Nucleus accumbens (tissue), 56 donors: ENCODE measurements at regions not wholly inside any gene's neighbourhood (a gene's known extent, or its start where the extent isn't known, plus 50 kb on each side); places are given as distances from the start of the nearest gene placed in this dataset.
"Not testable (repeated sequence)": the region's sequence is repeated elsewhere in the genome, so short reads cannot be mapped to it uniquely, and the experiment has no call there.

Experiments used
- DNase-seq, 56 donors: peaks; one replicate each; lab custom pipeline; 2025; lab: John Stamatoyannopoulos, UW

DNA sequence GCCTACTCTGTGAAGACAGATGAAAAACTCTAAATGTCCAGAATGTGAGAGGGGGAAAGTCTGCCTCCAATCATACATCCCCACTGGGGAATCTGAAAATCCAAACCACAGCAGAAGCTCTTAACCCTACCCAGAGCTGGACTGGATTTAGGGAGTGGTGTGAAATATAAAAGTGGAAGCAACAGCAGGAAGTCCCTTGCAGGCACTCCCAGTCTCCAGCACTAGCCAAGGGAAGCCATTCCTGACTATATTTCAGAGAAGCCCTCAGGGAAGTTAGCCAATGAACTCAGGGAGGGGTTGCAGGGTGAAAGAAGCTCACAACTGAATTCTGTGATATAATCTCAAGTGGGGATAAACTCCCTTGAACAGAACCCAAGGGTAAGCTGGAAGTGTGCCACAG, 51.5 kb downstream of the CRPPA start:
- DNase-seq, result no peak

DNA sequence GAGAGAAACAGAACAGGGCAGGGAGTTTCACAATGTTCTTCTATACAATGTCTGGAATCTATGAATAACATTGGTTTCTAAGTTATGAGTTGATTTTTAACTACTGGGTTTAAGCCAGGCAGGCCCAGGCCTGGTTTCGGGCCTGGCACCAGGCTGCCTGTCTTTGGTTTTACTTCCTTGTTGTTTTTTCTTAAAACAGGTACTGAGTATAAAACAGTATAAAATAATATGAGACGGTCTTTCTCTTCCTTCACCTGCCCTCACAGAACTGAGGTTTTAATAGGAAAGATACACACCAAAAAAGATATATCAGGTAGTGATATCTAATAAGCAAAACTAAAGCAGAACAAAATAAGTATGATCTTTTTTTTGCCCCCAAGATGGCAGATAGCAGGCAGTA, 52.0 kb downstream of the CRPPA start:
- not testable (repeated sequence) for DNase-seq

DNA sequence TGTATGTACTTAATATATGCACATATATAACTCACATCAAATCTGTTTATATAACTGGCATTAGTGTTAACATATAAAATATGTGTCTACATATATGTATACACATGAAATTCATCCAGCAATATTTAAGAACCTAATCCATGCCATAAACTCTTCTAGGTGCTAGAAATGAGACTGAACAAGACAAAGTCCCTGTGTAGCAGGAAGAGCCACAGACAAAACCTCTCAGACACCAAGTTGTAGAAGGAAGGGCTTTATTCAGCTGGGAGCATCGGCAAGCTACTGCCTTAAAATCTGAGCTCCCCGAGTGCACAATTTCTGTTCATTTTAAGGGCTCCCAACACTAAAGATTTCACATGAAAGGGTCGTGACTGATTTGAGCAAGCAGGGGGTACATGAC, 52.5 kb downstream of the CRPPA start:
- DNase-seq, result no peak

DNA sequence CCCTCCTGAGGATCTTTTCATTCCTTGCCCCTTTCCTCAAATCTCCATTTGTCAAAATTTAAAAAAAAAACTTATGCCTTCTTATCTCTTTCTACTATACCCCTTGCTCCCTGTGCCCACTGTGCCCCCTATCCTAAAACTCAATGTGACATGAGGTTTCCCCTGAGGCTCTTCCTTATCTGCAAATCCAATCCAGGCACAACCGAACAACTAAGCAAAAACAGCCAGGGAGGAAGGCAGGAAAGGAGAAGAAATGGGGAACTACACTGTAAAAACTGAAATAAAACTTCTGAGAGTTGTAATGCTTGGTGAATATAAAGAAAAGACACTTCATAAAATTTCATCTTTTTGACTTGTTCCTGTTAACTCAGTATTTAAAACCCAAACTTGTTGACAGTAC, 54.2 kb downstream of the CRPPA start:
- DNase-seq, result no peak

DNA sequence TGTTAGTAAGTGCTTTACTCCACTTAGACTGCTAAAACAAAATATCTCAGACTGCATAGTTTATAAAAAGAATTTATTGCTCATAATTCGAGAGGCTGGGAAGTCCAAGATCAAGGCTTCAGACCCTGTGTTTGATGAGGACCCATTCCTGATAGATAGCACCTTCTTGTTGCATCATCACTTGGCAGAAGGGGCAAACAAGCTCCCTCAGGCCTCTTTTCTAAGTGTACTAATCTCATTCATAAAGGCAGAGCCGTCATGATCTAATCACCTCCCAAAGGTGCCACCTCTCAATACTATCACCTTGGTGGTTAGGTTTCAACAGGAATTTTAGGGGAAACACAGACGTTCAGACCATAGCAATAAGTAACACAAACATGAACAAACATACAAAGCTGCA, 55.4 kb downstream of the CRPPA start:
- DNase-seq, result no peak

DNA sequence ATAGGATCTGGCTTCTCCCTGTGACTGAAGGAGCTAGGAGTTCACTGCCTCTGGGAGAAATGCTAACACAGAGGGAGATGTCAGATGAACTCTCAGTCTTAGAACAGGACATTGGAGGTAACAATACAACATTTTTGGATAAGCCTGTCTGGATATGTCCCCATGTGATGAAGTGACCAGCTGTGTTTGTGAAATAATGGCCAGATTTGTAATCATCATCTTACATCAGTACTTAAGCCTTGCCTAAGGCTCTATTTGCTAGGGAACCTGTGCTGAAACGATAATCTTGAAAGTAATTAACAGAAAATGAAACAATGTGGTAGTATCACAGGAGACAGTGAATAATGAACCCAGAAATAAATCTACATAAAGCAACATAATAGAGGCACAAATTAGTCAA, 56.2 kb downstream of the CRPPA start:
- no peak for DNase-seq

DNA sequence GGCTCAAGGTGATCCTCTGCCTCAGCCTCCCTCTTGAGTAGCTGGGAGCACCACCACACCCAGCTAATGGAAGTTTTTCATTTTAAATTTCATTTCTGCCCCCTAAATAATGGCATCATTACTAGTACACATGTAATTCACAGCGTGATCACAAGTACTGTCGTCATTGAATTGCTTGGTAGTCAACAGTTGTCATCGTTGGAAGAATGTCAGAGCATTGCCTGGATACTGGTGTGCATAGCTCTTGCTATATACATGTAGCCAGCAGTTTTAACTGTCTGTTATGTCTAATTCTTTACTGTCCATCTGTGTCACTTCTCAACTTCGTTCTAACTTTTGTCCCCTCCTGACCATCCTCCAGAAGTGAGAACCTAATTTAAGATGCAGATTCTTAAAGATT, 62.1 kb downstream of the CRPPA start:
- no peak for DNase-seq

DNA sequence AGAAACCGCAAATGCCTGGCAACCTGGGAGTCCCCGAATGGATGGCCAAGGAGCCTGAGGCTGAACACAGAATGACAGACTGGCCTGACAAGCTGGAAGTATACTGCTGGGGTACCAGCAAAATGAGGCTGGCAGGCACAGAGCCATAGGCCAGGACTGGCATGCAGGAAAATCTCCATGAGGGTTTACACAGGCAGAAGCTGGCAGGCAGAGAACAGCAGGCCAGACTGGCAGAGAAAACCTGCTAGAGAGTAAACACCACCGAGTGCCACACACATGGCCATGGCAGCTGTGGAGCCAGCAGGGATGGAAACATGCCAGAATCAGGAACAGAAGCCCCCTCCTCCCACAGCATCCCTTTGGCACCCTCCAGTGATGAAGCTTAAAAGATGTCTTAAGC, 63.4 kb downstream of the CRPPA start:
- peak in 7 of 56 donors; percentile 1 to 6 (median 4) for DNase-seq

DNA sequence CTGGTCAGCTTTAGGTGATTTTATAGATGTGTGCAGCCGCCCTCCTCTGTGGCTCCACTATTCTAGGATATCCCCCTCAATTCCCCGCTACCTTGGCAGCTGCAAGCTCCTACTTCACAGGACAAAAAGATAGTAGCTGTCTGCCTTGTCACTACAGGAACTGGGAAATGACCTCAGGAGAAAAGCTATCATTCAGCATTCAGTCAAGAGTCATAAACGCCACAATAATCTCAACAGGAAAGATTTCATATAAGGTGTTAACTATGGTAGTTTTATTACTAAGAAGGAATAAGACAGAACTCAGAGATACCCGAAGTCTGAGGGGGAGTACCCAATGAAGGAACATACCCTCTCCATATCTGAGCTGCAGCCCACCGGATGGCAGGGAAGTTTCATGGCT, 63.9 kb downstream of the CRPPA start:
- no peak for DNase-seq

DNA sequence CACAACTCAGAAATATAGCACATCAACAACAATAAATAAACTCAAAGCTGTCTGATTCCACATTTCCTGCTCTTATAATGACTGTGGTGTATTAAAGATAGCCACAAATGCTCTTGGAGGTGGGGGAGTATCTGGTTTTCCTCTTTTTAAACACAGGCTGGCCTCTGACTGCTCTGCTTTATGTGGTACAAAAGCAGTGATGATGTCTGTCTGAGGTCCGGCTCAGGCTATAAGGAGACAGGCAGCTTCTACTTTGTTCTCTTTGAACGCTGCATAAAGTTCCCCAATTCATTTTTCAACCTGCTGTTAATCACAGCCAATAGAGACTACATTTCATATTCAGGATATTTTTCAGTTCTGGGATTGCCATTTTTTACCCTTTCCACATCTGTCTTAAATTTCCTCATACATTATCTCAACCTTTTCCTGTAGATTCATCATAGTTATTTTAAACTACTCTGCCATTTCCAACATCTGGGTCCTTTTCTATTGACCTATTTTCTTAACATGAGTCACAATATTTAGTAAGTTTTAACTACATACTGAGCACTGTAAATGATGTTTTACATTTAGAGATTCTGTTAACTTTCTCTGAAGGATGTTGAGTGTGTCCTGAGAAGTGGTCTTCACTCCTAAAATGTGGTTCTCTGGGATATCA, 64.9 kb downstream of the CRPPA start:
- no peak for DNase-seq

DNA sequence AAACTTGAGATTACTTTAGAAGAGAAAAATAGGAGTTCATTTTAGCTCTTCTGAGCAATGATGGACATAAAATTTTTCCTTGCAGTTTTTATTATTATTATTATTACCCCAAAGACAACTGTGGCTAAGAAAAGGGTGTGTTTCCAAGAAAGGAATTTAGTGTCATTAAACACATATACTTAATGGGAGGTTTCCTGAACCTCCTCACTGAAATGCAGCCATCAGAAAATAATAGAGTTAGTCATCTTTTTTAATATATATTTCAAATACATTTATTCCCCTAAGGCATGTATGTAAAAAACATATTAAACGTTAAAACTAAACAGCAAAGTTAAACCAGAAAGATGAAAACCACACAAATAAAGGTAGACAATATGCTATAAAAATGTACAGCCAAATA, 66.8 kb downstream of the CRPPA start:
- no peak for DNase-seq

DNA sequence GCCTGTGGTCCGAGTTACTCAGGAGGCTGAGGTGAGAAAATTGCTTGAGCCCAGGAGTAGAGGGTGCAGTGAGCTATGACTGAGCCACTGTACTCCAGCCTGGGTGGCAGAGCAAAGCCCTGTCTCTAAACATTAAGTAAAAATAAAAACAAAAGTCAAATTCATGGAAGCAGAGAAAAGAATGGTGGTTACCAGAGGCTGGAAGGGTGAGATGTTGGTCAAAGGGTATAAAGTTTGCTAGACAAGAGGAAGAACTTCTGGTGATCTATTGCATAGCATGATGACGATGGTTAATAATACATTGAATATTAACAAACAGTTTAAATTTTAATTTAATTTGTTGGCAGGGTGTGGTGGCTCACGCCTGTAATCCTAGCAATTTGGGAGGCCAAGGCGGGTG, 68.1 kb downstream of the CRPPA start:
- no peak for DNase-seq

DNA sequence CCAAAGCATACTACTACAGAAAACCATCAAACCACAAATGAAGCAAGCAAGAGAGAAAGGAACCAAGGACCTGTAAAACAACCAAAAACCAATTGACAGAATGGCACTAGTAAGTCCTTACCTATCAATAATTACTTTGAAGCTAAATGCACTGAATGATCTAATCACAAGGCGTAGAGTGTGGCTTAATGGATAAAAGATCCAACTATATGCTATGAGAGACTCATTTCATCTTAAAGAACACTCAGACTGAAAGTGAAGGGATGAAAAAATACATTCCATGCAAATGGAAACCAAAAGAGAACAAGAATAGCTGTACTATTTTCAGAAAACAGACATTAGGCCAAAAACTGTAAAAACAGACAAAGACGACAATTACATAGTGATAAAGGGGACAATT, 70.7 kb downstream of the CRPPA start:
- DNase-seq, result no peak

DNA sequence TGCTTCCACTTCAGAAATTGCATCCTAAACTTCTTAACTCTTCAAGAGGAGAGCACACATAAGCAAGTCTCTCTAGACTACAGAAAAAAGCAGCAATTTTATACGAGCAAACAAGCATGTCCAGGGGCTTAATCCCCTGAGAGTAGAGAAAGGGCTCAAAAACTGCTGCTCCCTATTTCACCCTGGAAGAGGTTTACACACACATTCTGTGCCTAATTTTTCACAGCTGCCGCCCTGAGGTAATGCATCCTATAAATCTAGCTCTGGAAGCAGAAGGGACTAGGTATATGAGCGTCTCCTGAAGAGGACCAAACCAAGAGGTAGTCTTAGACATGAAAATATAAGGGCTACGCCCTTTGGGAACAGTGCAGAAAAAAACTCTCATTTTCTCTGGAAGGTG, 73.1 kb downstream of the CRPPA start:
- DNase-seq, result no peak

DNA sequence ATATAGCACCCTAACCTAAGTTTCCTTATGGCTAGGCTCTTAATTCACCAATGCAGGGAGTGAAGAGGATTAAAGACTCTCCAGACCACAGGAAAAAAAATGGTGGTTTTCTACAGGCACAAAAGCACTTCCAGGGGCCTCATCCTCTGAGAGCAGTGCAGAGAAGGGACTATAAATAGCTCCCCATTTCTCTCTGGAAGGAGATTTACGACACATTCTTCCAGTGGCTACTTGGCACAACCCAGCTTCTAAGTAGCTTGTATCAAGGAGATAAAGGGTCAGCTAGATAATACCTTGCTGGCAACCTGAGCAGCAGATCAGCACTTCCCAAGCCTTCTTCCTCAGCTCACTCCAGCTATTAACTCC, 73.5 kb downstream of the CRPPA start:
- no peak for DNase-seq

DNA sequence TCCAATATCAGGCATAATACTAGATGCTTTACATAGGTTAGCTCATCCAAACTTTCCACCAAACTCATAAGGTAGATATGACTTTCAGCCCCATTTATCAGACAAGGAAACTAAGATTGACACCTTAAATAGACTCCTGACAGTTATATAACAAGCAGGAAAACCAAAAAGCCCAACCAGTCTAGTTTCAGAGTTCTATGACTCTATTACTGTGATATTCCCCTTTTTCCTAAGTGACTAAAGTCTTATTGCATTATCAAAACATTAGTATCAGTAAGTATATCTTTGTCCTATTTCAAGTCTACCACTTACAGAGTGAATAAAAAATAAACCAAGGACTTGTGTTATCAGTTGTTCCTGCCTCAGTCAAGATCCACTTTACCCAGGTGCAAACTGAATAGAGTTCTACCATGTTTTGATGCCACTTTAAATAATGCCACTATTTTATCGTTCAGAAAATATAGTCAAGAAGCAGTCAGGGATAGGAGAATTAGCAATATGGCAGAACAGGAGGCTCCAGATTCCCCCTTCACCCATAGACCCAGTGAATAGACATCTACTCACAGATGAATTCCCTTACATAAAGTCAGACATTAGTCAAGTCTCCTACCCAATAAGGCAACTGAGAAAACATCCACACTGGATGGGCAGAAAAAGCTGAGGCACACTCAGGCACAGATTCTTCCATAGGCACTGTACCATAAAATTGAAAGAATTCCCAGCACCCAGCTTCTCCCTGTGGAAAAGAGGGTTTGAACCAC, 74.1 kb downstream of the CRPPA start:
- DNase-seq, result no peak

DNA sequence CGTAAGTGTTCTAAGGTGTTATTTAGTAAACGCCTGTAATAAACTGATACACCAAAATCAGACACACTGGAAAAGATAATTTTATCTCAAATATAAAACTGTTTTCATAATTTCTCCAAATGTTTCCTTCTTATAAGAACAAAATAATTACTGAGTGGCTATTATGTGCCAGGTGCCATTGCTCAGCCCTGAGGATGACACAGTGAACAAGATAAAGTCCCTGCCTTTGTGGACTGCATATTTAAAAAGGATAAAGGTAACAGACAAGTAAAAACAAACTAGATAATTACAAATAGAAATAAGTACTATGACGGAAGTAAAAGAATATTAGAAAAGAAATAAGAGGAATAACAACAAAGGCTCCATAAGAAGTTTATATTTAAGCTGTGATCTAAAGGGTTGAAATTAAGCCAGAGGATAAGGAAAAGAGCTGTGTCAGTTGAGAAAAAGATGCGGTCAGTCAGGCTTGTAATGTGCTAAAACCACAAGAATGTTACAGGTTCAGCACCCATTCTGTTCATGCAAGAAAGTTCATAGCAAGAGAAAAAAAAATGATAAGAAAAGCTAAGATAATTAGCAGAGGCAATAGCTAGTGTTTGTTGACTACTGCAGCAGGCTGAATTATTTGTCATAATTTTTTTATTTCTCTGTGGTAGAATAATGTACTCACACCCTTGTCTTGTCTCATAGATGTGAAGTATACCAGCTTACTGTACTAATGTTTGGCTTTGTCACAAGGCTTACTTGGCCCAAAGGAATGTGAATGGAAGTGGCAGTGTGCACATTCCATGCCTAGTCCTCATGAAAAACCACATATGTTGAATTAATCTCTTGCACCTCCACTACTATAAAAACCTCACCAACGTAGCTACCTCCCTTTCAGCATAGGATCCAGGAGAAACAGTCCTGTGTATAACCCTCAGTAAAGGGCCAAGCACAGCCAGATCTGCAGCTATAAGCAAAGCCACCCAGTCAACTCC, 75.1 kb downstream of the CRPPA start:
- DNase-seq, result no peak

DNA sequence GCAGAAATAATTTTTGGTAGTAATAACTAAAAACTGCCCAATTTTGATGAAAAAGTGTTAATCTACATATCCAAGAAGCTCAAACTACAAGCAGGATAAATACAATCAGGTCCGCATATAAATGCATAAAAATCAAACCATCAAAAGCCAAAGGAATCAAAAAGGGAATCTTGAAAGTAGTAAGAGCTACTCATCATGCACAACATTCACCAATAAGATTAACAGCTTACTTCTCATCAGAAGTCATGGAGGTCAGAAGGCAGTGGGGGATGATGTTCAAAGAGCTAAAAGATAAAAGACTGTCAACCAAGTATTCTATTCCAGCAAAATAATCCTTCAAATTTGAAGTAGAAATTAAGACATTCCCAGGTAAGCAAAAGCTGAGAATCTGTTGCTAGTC, 76.4 kb downstream of the CRPPA start:
- DNase-seq, result no peak

DNA sequence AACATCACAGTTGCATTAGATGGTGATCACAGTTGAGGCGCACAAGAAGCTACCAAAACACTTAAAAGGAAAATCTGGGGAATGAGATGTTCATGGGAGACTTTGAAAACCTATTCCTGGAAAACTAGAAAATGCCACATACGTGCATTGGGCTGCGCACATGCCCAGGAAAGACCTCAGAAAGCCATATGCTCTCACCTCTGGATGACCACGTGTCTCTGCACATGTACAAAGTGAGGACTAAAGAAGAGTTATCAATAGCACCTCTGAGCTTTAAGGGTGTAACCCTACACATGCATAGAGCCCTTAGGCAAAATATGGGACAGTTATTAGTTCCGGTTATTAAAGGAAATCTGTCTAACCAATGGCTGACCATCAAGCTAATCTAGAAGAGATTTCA, 77.7 kb downstream of the CRPPA start:
- no peak for DNase-seq

DNA sequence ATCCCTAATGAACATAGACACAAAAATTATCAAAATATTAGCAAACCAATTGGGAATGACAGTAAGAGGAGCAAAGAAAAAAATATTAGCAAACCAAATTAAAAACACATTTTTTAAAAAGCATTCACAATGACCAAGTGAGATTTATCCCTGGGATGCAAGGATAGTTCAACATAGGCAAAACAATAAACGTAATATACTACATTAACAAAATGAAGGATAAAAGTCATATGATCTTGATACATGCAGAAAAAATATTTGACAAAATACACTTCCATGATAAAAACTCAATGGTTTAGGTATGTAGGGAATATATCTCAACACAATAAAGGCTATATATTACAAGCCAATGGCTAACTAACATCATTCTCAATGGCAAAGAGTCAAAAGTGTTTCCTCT, 83.3 kb downstream of the CRPPA start:
- DNase-seq, result no peak

DNA sequence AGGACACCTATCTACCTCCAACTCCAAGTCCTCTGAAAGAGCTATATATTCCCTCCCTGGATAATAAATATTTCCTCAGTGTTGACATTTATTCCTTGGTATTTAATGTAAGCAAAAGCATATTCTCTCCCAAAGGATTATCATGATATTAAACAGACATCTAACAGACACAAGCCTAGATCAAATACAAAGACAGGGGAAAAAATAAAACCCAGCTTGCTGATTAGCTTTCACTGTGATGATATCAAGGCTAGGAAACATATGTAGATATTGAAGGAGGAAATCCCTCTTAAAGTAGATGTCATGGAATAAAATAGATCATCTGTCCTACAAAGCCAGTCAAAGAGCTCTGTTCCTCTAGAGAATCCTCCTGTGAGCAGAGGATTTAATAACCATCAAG, 95.2 kb downstream of the CRPPA start:
- DNase-seq, result no peak
